HEK293 (cell line): ENCODE measurements at regions not wholly inside any gene's neighbourhood (a gene's known extent, or its start where the extent isn't known, plus 50 kb on each side); places are given as distances from the start of the nearest gene placed in this dataset.

Experiments
- CTCF ChIA-PET: fragments of 350-600 bp; formaldehyde crosslinking; extraction: SDS; loops from one replicate; lab custom pipeline; 2021; ENCODE audit warnings: antibody characterized with exemption; lab: Yijun Ruan, JAX
- POLR2A ChIA-PET: fragments of 300-600 bp; formaldehyde crosslinking; extraction: SDS; loops from one replicate; lab custom pipeline; 2020; ENCODE audit warnings: antibody characterized with exemption, inconsistent platforms; lab: Yijun Ruan, JAX
- H3K27ac ChIP-seq: fragments of 200-500 bp; sonication (Bioruptor generic); 2 replicates; pipeline ENCODE4 v1.5.1; 2014; ENCODE audit warnings: low read depth, low read length, control low read depth, inconsistent platforms; ENCODE audit errors: extremely low read depth
- H3K36me3 ChIP-seq, 2 experiments: fragments of 200-500 bp in 1 of 2; sonication (Bioruptor generic) in 1 of 2; 1 replicate in 1 of 2; 2 replicates in 1 of 2; pipeline ENCODE4 v1.5.1; 2014 to 2017; ENCODE audit warnings: inconsistent platforms in 2 of 2, low read length in 2 of 2; ENCODE audit not compliant: control insufficient read depth in 2 of 2, insufficient read depth in 1 of 2
- H3K4me1 ChIP-seq: fragments of 200-500 bp; sonication (Bioruptor generic); 2 replicates; pipeline ENCODE4 v1.5.1; 2014; ENCODE audit warnings: mild to moderate bottlenecking, low read length, inconsistent platforms; ENCODE audit not compliant: control insufficient read depth, insufficient read depth
- H3K4me3 ChIP-seq: 2 replicates; pipeline ENCODE4 v1.5.1; 2011; ENCODE audit warnings: low read depth, mild to moderate bottlenecking, control low read depth, low read length, moderate library complexity
- H3K9me3 ChIP-seq: fragments of 200-500 bp; sonication (Bioruptor generic); 2 replicates; pipeline ENCODE4 v1.5.1; 2014; ENCODE audit warnings: low read depth, low read length, inconsistent platforms; ENCODE audit not compliant: control insufficient read depth, insufficient read depth
- OSR2 ChIP-seq: fragments of 450-650 bp; formaldehyde crosslinking; IDR thresholded peaks from 2 replicates; pipeline ENCODE4 v1.5.1; 2016; ENCODE audit warnings: missing biosample characterization, missing genetic modification characterization
- PRDM1 ChIP-seq: fragments of 450-650 bp; formaldehyde crosslinking; IDR thresholded peaks from 2 replicates; pipeline ENCODE4; 2016; ENCODE audit warnings: missing biosample characterization, missing genetic modification characterization
- SCRT1 ChIP-seq: fragments of 450-650 bp; formaldehyde crosslinking; IDR thresholded peaks from 2 replicates; pipeline ENCODE4 v1.5.1; 2016; ENCODE audit warnings: missing biosample characterization, missing genetic modification characterization, borderline replicate concordance
- TCF7L2 ChIP-seq: IDR thresholded peaks from 2 replicates; pipeline ENCODE4 v1.6.1; 2011; ENCODE audit warnings: low read depth, mild to moderate bottlenecking, inconsistent platforms, low read length, moderate library complexity, borderline replicate concordance
- ZBTB17 ChIP-seq: fragments of 450-650 bp; formaldehyde crosslinking; IDR thresholded peaks from 2 replicates; pipeline ENCODE4 v1.5.1; 2016; ENCODE audit warnings: missing biosample characterization, missing genetic modification characterization
- ZBTB20 ChIP-seq: fragments of 450-650 bp; formaldehyde crosslinking; IDR thresholded peaks from 2 replicates; pipeline ENCODE4 v1.5.1; 2016; ENCODE audit warnings: missing biosample characterization, missing genetic modification characterization
- ZEB2 ChIP-seq: fragments of 450-650 bp; formaldehyde crosslinking; IDR thresholded peaks from 2 replicates; pipeline ENCODE4 v1.5.1; 2016; ENCODE audit warnings: missing biosample characterization, missing genetic modification characterization
- ZFP37 ChIP-seq: fragments of 450-650 bp; formaldehyde crosslinking; IDR thresholded peaks from 2 replicates; pipeline ENCODE4 v1.5.1; 2016; ENCODE audit warnings: missing biosample characterization, missing genetic modification characterization
- ZNF10 ChIP-seq: fragments of 450-650 bp; formaldehyde crosslinking; IDR thresholded peaks from 2 replicates; pipeline ENCODE4 v1.5.1; 2017; ENCODE audit warnings: missing biosample characterization, missing genetic modification characterization
- ZNF133 ChIP-seq: fragments of 450-650 bp; formaldehyde crosslinking; IDR thresholded peaks from 2 replicates; pipeline ENCODE4 v1.5.1; 2016; ENCODE audit warnings: missing biosample characterization, missing genetic modification characterization
- ZNF157 ChIP-seq: fragments of 450-650 bp; formaldehyde crosslinking; IDR thresholded peaks from 2 replicates; pipeline ENCODE4 v1.5.1; 2016; ENCODE audit warnings: missing biosample characterization, missing genetic modification characterization
- ZNF211 ChIP-seq: fragments of 450-650 bp; formaldehyde crosslinking; IDR thresholded peaks from 2 replicates; pipeline ENCODE4 v1.5.1; 2016; ENCODE audit warnings: low read depth, missing biosample characterization, missing genetic modification characterization
- ZNF391 ChIP-seq: fragments of 450-650 bp; formaldehyde crosslinking; IDR thresholded peaks from 2 replicates; pipeline ENCODE4 v1.5.1; 2016; ENCODE audit warnings: low read depth, missing biosample characterization, missing genetic modification characterization, borderline replicate concordance
- ZNF433 ChIP-seq: fragments of 450-650 bp; formaldehyde crosslinking; IDR thresholded peaks from 2 replicates; pipeline ENCODE4 v1.5.1; 2016; ENCODE audit warnings: missing biosample characterization, missing genetic modification characterization, low read depth
- ZNF513 ChIP-seq: fragments of 450-650 bp; IDR thresholded peaks from 2 replicates; pipeline ENCODE4 v1.5.1; 2018; ENCODE audit warnings: missing biosample characterization, missing genetic modification characterization
- ZNF548 ChIP-seq: fragments of 450-650 bp; formaldehyde crosslinking; IDR thresholded peaks from 2 replicates; pipeline ENCODE4 v1.5.1; 2016; ENCODE audit warnings: missing biosample characterization, missing genetic modification characterization
- ZNF596 ChIP-seq: fragments of 450-650 bp; IDR thresholded peaks from 2 replicates; pipeline ENCODE4 v1.5.0; 2018; ENCODE audit warnings: missing biosample characterization, mild to moderate bottlenecking, missing genetic modification characterization, moderate library complexity
- ZNF677 ChIP-seq: fragments of 450-650 bp; IDR thresholded peaks from 2 replicates; pipeline ENCODE4 v1.5.0; 2018; ENCODE audit warnings: missing biosample characterization, mild to moderate bottlenecking, missing genetic modification characterization, moderate library complexity
- ZNF76 ChIP-seq: fragments of 450-650 bp; formaldehyde crosslinking; IDR thresholded peaks from 2 replicates; pipeline ENCODE4; 2016; ENCODE audit warnings: low read depth, missing biosample characterization, missing genetic modification characterization, borderline replicate concordance
- ZNF785 ChIP-seq: fragments of 450-650 bp; formaldehyde crosslinking; IDR thresholded peaks from 2 replicates; pipeline ENCODE4 v1.5.1; 2016; ENCODE audit warnings: missing biosample characterization, missing genetic modification characterization
- ZXDB ChIP-seq: fragments of 450-650 bp; formaldehyde crosslinking; IDR thresholded peaks from 2 replicates; pipeline ENCODE4 v1.5.1; 2016; ENCODE audit warnings: missing biosample characterization, missing genetic modification characterization
- TF ChIP-seq, protein P1 (sequence below): fragments of 450-650 bp; formaldehyde crosslinking; IDR thresholded peaks from 2 replicates; pipeline ENCODE4 v1.5.0; 2017; ENCODE audit warnings: missing biosample characterization, missing genetic modification characterization, borderline replicate concordance
- TF ChIP-seq, protein P2 (sequence below): fragments of 450-650 bp; formaldehyde crosslinking; IDR thresholded peaks from 2 replicates; pipeline ENCODE4 v1.5.1; 2016; ENCODE audit warnings: missing biosample characterization, missing genetic modification characterization

DNA sequence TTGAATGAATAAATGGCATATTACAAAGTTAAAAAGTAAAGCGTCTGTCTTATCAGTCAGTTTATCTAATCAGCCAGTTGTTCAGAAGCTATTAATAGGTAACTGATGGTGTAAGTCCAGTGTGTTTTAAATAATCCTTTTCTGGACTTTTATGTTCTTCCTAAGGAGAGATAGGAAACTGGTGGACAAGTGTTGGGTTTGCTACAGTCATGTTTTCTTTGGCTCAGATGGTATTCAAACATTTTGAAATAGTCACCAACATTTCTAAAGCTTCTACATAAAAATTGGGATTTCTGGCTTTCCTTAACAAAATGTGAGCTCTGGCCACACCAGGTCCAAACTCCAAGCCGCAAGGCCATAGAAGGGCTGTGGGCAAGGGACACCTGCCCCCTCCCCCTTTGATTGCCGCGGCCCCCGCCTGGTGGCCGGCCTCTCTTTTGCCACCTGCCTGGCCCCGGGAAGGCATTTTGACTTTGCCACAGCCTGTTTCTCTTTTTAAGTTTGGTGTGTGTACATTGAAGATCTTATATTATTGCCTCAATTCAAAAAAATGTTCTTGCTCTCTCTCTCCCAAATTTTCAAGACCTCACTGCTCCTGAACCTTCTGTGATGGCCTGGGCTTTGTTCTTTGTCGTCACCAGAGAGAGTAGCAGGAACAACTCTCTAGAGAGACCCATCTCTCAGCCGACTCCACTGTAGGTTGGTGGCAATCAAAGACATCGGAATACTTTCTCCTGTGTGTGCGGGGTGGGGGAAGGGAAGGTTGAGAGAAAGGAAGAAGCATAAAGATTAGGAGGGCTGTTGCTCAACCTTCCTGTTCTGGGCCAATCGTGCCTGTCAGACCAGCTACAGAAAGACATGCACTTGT lies 84.0 kb upstream of the ZNF217 start:
- no peak for TF ChIP-seq OSR2
- TF ChIP-seq PRDM1 (tag by site-specific recombination): peak; percentile 90
- no peak for TF ChIP-seq ZNF513
- TF ChIP-seq TCF7L2: peak; percentile 52; the same call in 1 of the 2 replicates
- TF ChIP-seq ZNF157 (tag by site-specific recombination): no peak
- no peak; the same call in 1 of the 2 replicates for TF ChIP-seq ZXDB
- 0 out of 2 replicates have a peak, but pooled peaks have one; percentile 13 for TF ChIP-seq ZBTB20 (tag by site-specific recombination)
- TF ChIP-seq ZFP37: no peak
- TF ChIP-seq, protein P1, sequence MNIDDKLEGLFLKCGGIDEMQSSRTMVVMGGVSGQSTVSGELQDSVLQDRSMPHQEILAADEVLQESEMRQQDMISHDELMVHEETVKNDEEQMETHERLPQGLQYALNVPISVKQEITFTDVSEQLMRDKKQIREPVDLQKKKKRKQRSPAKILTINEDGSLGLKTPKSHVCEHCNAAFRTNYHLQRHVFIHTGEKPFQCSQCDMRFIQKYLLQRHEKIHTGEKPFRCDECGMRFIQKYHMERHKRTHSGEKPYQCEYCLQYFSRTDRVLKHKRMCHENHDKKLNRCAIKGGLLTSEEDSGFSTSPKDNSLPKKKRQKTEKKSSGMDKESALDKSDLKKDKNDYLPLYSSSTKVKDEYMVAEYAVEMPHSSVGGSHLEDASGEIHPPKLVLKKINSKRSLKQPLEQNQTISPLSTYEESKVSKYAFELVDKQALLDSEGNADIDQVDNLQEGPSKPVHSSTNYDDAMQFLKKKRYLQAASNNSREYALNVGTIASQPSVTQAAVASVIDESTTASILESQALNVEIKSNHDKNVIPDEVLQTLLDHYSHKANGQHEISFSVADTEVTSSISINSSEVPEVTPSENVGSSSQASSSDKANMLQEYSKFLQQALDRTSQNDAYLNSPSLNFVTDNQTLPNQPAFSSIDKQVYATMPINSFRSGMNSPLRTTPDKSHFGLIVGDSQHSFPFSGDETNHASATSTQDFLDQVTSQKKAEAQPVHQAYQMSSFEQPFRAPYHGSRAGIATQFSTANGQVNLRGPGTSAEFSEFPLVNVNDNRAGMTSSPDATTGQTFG (tag by site-specific recombination): no peak
- no peak for TF ChIP-seq ZNF76 (tag by site-specific recombination)
- peak; percentile 53; the same call in 1 of the 2 replicates for TF ChIP-seq ZNF596 (tag by site-specific recombination)
- TF ChIP-seq ZNF211 (tag by site-specific recombination): no peak
- no peak for TF ChIP-seq ZNF133 (tag by site-specific recombination)
- TF ChIP-seq, protein P2, sequence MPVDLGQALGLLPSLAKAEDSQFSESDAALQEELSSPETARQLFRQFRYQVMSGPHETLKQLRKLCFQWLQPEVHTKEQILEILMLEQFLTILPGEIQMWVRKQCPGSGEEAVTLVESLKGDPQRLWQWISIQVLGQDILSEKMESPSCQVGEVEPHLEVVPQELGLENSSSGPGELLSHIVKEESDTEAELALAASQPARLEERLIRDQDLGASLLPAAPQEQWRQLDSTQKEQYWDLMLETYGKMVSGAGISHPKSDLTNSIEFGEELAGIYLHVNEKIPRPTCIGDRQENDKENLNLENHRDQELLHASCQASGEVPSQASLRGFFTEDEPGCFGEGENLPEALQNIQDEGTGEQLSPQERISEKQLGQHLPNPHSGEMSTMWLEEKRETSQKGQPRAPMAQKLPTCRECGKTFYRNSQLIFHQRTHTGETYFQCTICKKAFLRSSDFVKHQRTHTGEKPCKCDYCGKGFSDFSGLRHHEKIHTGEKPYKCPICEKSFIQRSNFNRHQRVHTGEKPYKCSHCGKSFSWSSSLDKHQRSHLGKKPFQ (tag by site-specific recombination): no peak
- TF ChIP-seq ZNF10 (tag by site-specific recombination): no peak
- TF ChIP-seq ZNF677 (tag by site-specific recombination): no peak
- TF ChIP-seq ZBTB17 (tag by site-specific recombination): peak; percentile 76
- no peak for TF ChIP-seq ZNF548 (tag by site-specific recombination)
- TF ChIP-seq ZNF391: no peak
- TF ChIP-seq ZEB2 (tag by site-specific recombination): 0 out of 2 replicates have a peak, but pooled peaks have one; percentile 14
- no peak for TF ChIP-seq ZNF433 (tag by site-specific recombination)
- TF ChIP-seq ZNF785 (tag by site-specific recombination): no peak
- TF ChIP-seq SCRT1 (tag by site-specific recombination): no peak
- Histone ChIP-seq H3K36me3 (no peaks in the 10 kb centered on the region), H3K4me1 (peaks cover 14% of the 10 kb centered on the region), H3K27ac (peak overlapping the region; percentile 42; the same call in 1 of the 2 replicates), H3K4me3 (no peak overlapping the region), H3K9me3 (no peaks in the 10 kb centered on the region)
- ChIA-PET POLR2A (interaction anchor here (0.7 kb wide), 1 partner anchor 18 kb away, joined by 9 read pairs; no protein-coding TSS in a partner anchor), CTCF (interaction anchor here (0.9 kb wide), 1 partner anchor 50 kb away, joined by 4 read pairs; no protein-coding TSS in a partner anchor)
